Forelimb muscle (tissue), 1 donor: ENCODE measurements at regions not wholly inside any gene's neighbourhood (a gene's known extent, or its start where the extent isn't known, plus 50 kb on each side); places are given as distances from the start of the nearest gene placed in this dataset.
"Not testable (repeated sequence)": the region's sequence is repeated elsewhere in the genome, so short reads cannot be mapped to it uniquely, and the experiment has no call there.

ENCODE experiments used
- DNase-seq: peaks from one replicate; pipeline ENCODE4 v3.0.0-alpha.2; 2013; ENCODE audit warnings: low read depth

- DNase-seq: not testable (repeated sequence)
These were observed 302.1 kb downstream of the PCDH11X start for GRCh38 chrX:92081250-92081649.

GRCh38 chrX:92090756-92091155, 311.6 kb downstream of the PCDH11X start:
- DNase-seq: not testable (repeated sequence)

GRCh38 chrX:92098136-92098535, 319.0 kb downstream of the PCDH11X start:
- not testable (repeated sequence) for DNase-seq

GRCh38 chrX:92100095-92100494, 320.9 kb downstream of the PCDH11X start:
- DNase-seq: not testable (repeated sequence)

- not testable (repeated sequence) for DNase-seq
These were observed 326.5 kb downstream of the PCDH11X start for GRCh38 chrX:92105693-92106092.

GRCh38 chrX:92106671-92107070, 327.5 kb downstream of the PCDH11X start:
- DNase-seq: not testable (repeated sequence)

- DNase-seq: not testable (repeated sequence)
These were observed 331.3 kb downstream of the PCDH11X start for GRCh38 chrX:92110410-92110911.

GRCh38 chrX:92117701-92118100, 338.5 kb downstream of the PCDH11X start:
- not testable (repeated sequence) for DNase-seq

GRCh38 chrX:92163035-92163434, 383.9 kb downstream of the PCDH11X start:
- not testable (repeated sequence) for DNase-seq

GRCh38 chrX:92209936-92210335, 430.8 kb downstream of the PCDH11X start:
- no peak for DNase-seq

- DNase-seq: no peak
These were observed 434.6 kb downstream of the PCDH11X start for GRCh38 chrX:92213786-92214185.

GRCh38 chrX:92215011-92215410, 435.8 kb downstream of the PCDH11X start:
- not testable (repeated sequence) for DNase-seq

GRCh38 chrX:92224406-92224805, 445.2 kb downstream of the PCDH11X start:
- no peak for DNase-seq

GRCh38 chrX:92230628-92231027, 451.5 kb downstream of the PCDH11X start:
- DNase-seq: no peak

GRCh38 chrX:92231391-92231790, 452.2 kb downstream of the PCDH11X start:
- DNase-seq: no peak

- DNase-seq: no peak
These were observed 453.0 kb downstream of the PCDH11X start for GRCh38 chrX:92232182-92232581.

- no peak for DNase-seq
These were observed 462.1 kb downstream of the PCDH11X start for GRCh38 chrX:92241249-92241648.

- DNase-seq: no peak
These were observed 467.9 kb downstream of the PCDH11X start for GRCh38 chrX:92247076-92247475.

GRCh38 chrX:92249125-92249524, 469.9 kb downstream of the PCDH11X start:
- no peak for DNase-seq

GRCh38 chrX:92260102-92260501, 480.9 kb downstream of the PCDH11X start:
- no peak for DNase-seq

- peak; percentile 11 for DNase-seq
These were observed 492.0 kb downstream of the PCDH11X start for GRCh38 chrX:92270936-92271855.

- not testable (repeated sequence) for DNase-seq
These were observed 499.4 kb downstream of the PCDH11X start for GRCh38 chrX:92278556-92278955.

- DNase-seq: not testable (repeated sequence)
These were observed 501.2 kb downstream of the PCDH11X start for GRCh38 chrX:92280347-92280746.
